C4-2B (cell line): ENCODE measurements at regions not wholly inside any gene's neighbourhood (a gene's known extent, or its start where the extent isn't known, plus 50 kb on each side); places are given as distances from the start of the nearest gene placed in this dataset.

Source experiments
- H3K27ac ChIP-seq: fragments of 450-650 bp; 2 replicates; pipeline ENCODE4 v1.5.1; 2017
- CTCF ChIP-seq: fragments of 450-650 bp; conservative IDR thresholded peaks from 2 replicates; pipeline ENCODE4 v1.5.1; 2017; ENCODE audit warnings: mild to moderate bottlenecking
- ZFX ChIP-seq: fragments of 450-650 bp; IDR thresholded peaks from 2 replicates; pipeline ENCODE4 v1.6.1; 2017

GRCh38 chr13:73975767-73976166 is 158.4 kb downstream of the KLF12 start:
- H3K27ac ChIP-seq = no peak overlapping the region
- TF ChIP-seq CTCF (no peak), ZFX (no peak)

GRCh38 chr13:73974051-73974450 is 160.2 kb downstream of the KLF12 start:
- TF ChIP-seq CTCF = no peak
- no peak for TF ChIP-seq ZFX
- no peak overlapping the region for H3K27ac ChIP-seq

GRCh38 chr13:73973156-73973555 is 161.0 kb downstream of the KLF12 start:
- TF ChIP-seq CTCF (no peak), ZFX (no peak)

GRCh38 chr13:73972545-73972944 is 161.7 kb downstream of the KLF12 start:
- TF ChIP-seq ZFX = no peak
- TF ChIP-seq CTCF = no peak
- no peak overlapping the region for H3K27ac ChIP-seq

More at GRCh38 chr13:73973156-73973555, 161.0 kb downstream of the KLF12 start:
- no peak overlapping the region for H3K27ac ChIP-seq

GRCh38 chr13:73971481-73971880 is 162.7 kb downstream of the KLF12 start:
- H3K27ac ChIP-seq = no peak overlapping the region
- TF ChIP-seq ZFX (no peak), CTCF (no peak)

- TF ChIP-seq ZFX (no peak), CTCF (no peak)
- H3K27ac ChIP-seq = no peak overlapping the region
These were observed 163.7 kb downstream of the KLF12 start for GRCh38 chr13:73970421-73971055.

- TF ChIP-seq CTCF = no peak
- no peak for TF ChIP-seq ZFX
- H3K27ac ChIP-seq = no peak overlapping the region
These were observed 166.6 kb downstream of the KLF12 start for GRCh38 chr13:73967397-73968165.
